ENCODE measurements at regions not wholly inside any gene's neighbourhood (a gene's known extent, or its start where the extent isn't known, plus 50 kb on each side); places are given as distances from the start of the nearest gene placed in this dataset.

DNA sequence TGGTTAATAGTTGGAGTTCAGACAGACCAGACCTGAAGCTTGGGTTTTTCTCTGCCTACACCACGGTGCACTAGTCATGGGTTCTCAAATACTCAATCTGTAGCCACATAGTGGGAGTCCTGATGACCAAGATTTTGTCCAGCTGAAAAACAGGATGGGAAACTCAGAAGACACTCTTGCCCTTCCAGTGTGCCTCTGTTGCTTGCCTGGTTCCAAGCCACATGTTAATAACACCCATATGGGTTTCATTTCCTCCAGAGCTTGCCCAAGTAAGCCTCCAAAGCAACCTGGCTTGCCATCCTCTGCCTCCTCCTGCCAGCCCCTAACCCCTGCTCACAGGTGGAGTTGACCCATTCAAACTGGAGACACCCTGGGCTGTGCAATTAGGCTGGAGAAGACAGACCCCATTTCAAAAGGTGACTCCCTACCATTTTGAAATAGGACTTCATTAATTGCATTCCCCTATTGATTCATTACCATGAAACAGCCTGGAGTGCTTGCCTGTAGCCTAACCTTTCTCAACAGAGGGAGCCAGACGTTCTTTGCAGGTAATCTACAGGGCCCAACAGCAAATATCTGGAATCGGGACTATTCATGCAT is 108.0 kb upstream of the HABP2 start:
- no peak for DNase-seq (ENCODE audit: low spot score)
- no peak overlapping the region for H3K4me2 ChIP-seq (ENCODE audit: insufficient read depth, low read length, poor library complexity, severe bottlenecking)
- no peak overlapping the region for H4K8ac ChIP-seq (ENCODE audit: low read depth, low read length)
- H2AFZ ChIP-seq (ENCODE audit: low read length): no peak overlapping the region
- H3K27ac ChIP-seq (replicated peaks; ENCODE audit: low read length): no peak overlapping the region
- no peak overlapping the region for H3K9ac ChIP-seq (ENCODE audit: low read depth, low read length, poor library complexity)
- H3K79me1 ChIP-seq (ENCODE audit: low read depth, low read length): no peaks in the 10 kb centered on the region
- no peaks in the 10 kb centered on the region for H3K9me3 ChIP-seq (replicated peaks in 1 of 2; ENCODE audit: control insufficient read depth in 2 of 2, insufficient read depth in 1 of 2, low read depth in 1 of 2, low read length in 2 of 2)
- H3K4ac ChIP-seq (ENCODE audit: low read length): no peak overlapping the region
- H3K27me3 ChIP-seq (ENCODE audit: control insufficient read depth in 3 of 3, insufficient read depth in 3 of 3, low read depth in 1 of 3, low read length in 3 of 3): peaks cover 0 to 13% (median 0%) of the 10 kb centered on the region in 3 experiments
- H4K91ac ChIP-seq (ENCODE audit: low read depth, low read length, poor library complexity): no peak overlapping the region
- no peaks in the 10 kb centered on the region for H3K36me3 ChIP-seq (replicated peaks in 1 of 2; ENCODE audit: control insufficient read depth in 2 of 2, insufficient read depth in 2 of 2, low read length in 2 of 2)
- H3K4me3 ChIP-seq (ENCODE audit: low read length in 2 of 2): no peak overlapping the region
- no peak overlapping the region for H2AK5ac ChIP-seq (ENCODE audit: low read depth, low read length)
- no peak overlapping the region for H2BK5ac ChIP-seq (ENCODE audit: low read length)
- H2BK120ac ChIP-seq (ENCODE audit: low read depth, low read length): no peak overlapping the region
- no peak overlapping the region for H3K14ac ChIP-seq (ENCODE audit: low read length)
- no peak overlapping the region for H2BK15ac ChIP-seq (ENCODE audit: low read length)
- H2BK12ac ChIP-seq (ENCODE audit: low read length): no peak overlapping the region
- H3K4me1 ChIP-seq (ENCODE audit: control insufficient read depth in 2 of 2, insufficient read depth in 1 of 2, low read depth in 1 of 2, low read length in 2 of 2): no peaks in the 10 kb centered on the region
- no CpG with 5 or more reads among the region's 3 CpGs for WGBS, 2 donors (ENCODE audit: extremely low coverage in 2 of 2, insufficient read length in 2 of 2, insufficient replicate concordance in 1 of 2)
- H3K23ac ChIP-seq (ENCODE audit: low read depth, low read length, poor library complexity): no peak overlapping the region
- no peak overlapping the region for H3K18ac ChIP-seq (ENCODE audit: low read length)

- Histone ChIP-seq H2BK12ac (ENCODE audit: low read length) (no peak overlapping the region), H2AFZ (ENCODE audit: low read length) (no peak overlapping the region), H3K4me1 (ENCODE audit: control insufficient read depth in 2 of 2, insufficient read depth in 1 of 2, low read depth in 1 of 2, low read length in 2 of 2) (peaks cover 0 to 2% of the 10 kb centered on the region in 2 donors), H3K27ac (replicated peaks; ENCODE audit: low read length) (no peak overlapping the region), H2BK5ac (ENCODE audit: low read length) (no peak overlapping the region), H3K23ac (ENCODE audit: low read depth, low read length, poor library complexity) (no peak overlapping the region), H4K91ac (ENCODE audit: low read depth, low read length, poor library complexity) (no peak overlapping the region), H3K18ac (ENCODE audit: low read length) (no peak overlapping the region), H3K79me1 (ENCODE audit: low read depth, low read length) (no peaks in the 10 kb centered on the region), H3K4me3 (ENCODE audit: low read length in 2 of 2) (no peak overlapping the region), H3K36me3 (replicated peaks in 1 of 2; ENCODE audit: control insufficient read depth in 2 of 2, insufficient read depth in 2 of 2, low read length in 2 of 2) (no peaks in the 10 kb centered on the region), H2AK5ac (ENCODE audit: low read depth, low read length) (no peak overlapping the region), H4K8ac (ENCODE audit: low read depth, low read length) (no peak overlapping the region), H3K4me2 (ENCODE audit: insufficient read depth, low read length, poor library complexity, severe bottlenecking) (no peak overlapping the region), H2BK15ac (ENCODE audit: low read length) (no peak overlapping the region), H3K9ac (ENCODE audit: low read depth, low read length, poor library complexity) (no peak overlapping the region), H2BK120ac (ENCODE audit: low read depth, low read length) (no peak overlapping the region), H3K9me3 (replicated peaks in 1 of 2; ENCODE audit: control insufficient read depth in 2 of 2, insufficient read depth in 1 of 2, low read depth in 1 of 2, low read length in 2 of 2) (no peaks in the 10 kb centered on the region), H3K27me3 (ENCODE audit: control insufficient read depth in 3 of 3, insufficient read depth in 3 of 3, low read depth in 1 of 3, low read length in 3 of 3) (peaks cover 0 to 14% (median 0%) of the 10 kb centered on the region in 3 experiments), H3K14ac (ENCODE audit: low read length) (no peak overlapping the region), H3K4ac (ENCODE audit: low read length) (no peak overlapping the region)
- WGBS, 2 donors (ENCODE audit: extremely low coverage in 2 of 2, insufficient read length in 2 of 2, insufficient replicate concordance in 1 of 2): no CpG with 5 or more reads among the region's 5 CpGs
- DNase-seq (ENCODE audit: low spot score): no peak
Measured at GRCh38 chr10:113445736-113446135, 107.1 kb upstream of the HABP2 start.

GRCh38 chr10:113446739-113447138 is 106.1 kb upstream of the HABP2 start:
- no peak overlapping the region for H3K27ac ChIP-seq (replicated peaks; ENCODE audit: low read length)
- no peak overlapping the region for H3K18ac ChIP-seq (ENCODE audit: low read length)
- no peaks in the 10 kb centered on the region for H3K79me1 ChIP-seq (ENCODE audit: low read depth, low read length)
- H2BK12ac ChIP-seq (ENCODE audit: low read length): no peak overlapping the region
- H3K4me2 ChIP-seq (ENCODE audit: insufficient read depth, low read length, poor library complexity, severe bottlenecking): no peak overlapping the region
- no peak overlapping the region for H4K8ac ChIP-seq (ENCODE audit: low read depth, low read length)
- H3K23ac ChIP-seq (ENCODE audit: low read depth, low read length, poor library complexity): no peak overlapping the region
- H3K4me3 ChIP-seq (ENCODE audit: low read length in 2 of 2): no peak overlapping the region
- H2AFZ ChIP-seq (ENCODE audit: low read length): no peak overlapping the region
- H3K9me3 ChIP-seq (replicated peaks in 1 of 2; ENCODE audit: control insufficient read depth in 2 of 2, insufficient read depth in 1 of 2, low read depth in 1 of 2, low read length in 2 of 2): no peaks in the 10 kb centered on the region
- DNase-seq (ENCODE audit: low spot score): no peak
- no peak overlapping the region for H2BK120ac ChIP-seq (ENCODE audit: low read depth, low read length)
- H3K27me3 ChIP-seq (ENCODE audit: control insufficient read depth in 3 of 3, insufficient read depth in 3 of 3, low read depth in 1 of 3, low read length in 3 of 3): peaks cover 0 to 18% (median 0%) of the 10 kb centered on the region in 3 experiments
- no peak overlapping the region for H2AK5ac ChIP-seq (ENCODE audit: low read depth, low read length)
- no peak overlapping the region for H2BK5ac ChIP-seq (ENCODE audit: low read length)
- no CpG with 5 or more reads among the region's 2 CpGs for WGBS, 2 donors (ENCODE audit: extremely low coverage in 2 of 2, insufficient read length in 2 of 2, insufficient replicate concordance in 1 of 2)
- H3K9ac ChIP-seq (ENCODE audit: low read depth, low read length, poor library complexity): no peak overlapping the region
- no peak overlapping the region for H2BK15ac ChIP-seq (ENCODE audit: low read length)
- no peak overlapping the region for H3K14ac ChIP-seq (ENCODE audit: low read length)
- peaks cover 0 to 4% of the 10 kb centered on the region in 2 donors for H3K4me1 ChIP-seq (ENCODE audit: control insufficient read depth in 2 of 2, insufficient read depth in 1 of 2, low read depth in 1 of 2, low read length in 2 of 2)
- H4K91ac ChIP-seq (ENCODE audit: low read depth, low read length, poor library complexity): no peak overlapping the region
- no peak overlapping the region for H3K4ac ChIP-seq (ENCODE audit: low read length)
- H3K36me3 ChIP-seq (replicated peaks in 1 of 2; ENCODE audit: control insufficient read depth in 2 of 2, insufficient read depth in 2 of 2, low read length in 2 of 2): no peaks in the 10 kb centered on the region

- no peak overlapping the region for H2AFZ ChIP-seq (ENCODE audit: low read length)
- H3K9ac ChIP-seq (ENCODE audit: low read depth, low read length, poor library complexity): no peak overlapping the region
- no peak overlapping the region for H3K14ac ChIP-seq (ENCODE audit: low read length)
- H2BK120ac ChIP-seq (ENCODE audit: low read depth, low read length): no peak overlapping the region
- no peak overlapping the region for H3K4ac ChIP-seq (ENCODE audit: low read length)
- no peak overlapping the region for H3K27ac ChIP-seq (replicated peaks; ENCODE audit: low read length)
- no peaks in the 10 kb centered on the region for H3K36me3 ChIP-seq (replicated peaks in 1 of 2; ENCODE audit: control insufficient read depth in 2 of 2, insufficient read depth in 2 of 2, low read length in 2 of 2)
- peaks cover 0 to 17% (median 0%) of the 10 kb centered on the region in 3 experiments for H3K27me3 ChIP-seq (ENCODE audit: control insufficient read depth in 3 of 3, insufficient read depth in 3 of 3, low read depth in 1 of 3, low read length in 3 of 3)
- H2BK5ac ChIP-seq (ENCODE audit: low read length): no peak overlapping the region
- H3K23ac ChIP-seq (ENCODE audit: low read depth, low read length, poor library complexity): no peak overlapping the region
- no peak overlapping the region for H3K4me3 ChIP-seq (ENCODE audit: low read length in 2 of 2)
- H4K91ac ChIP-seq (ENCODE audit: low read depth, low read length, poor library complexity): no peak overlapping the region
- H3K4me2 ChIP-seq (ENCODE audit: insufficient read depth, low read length, poor library complexity, severe bottlenecking): no peak overlapping the region
- no peaks in the 10 kb centered on the region for H3K9me3 ChIP-seq (replicated peaks in 1 of 2; ENCODE audit: control insufficient read depth in 2 of 2, insufficient read depth in 1 of 2, low read depth in 1 of 2, low read length in 2 of 2)
- no peak overlapping the region for H3K18ac ChIP-seq (ENCODE audit: low read length)
- H4K8ac ChIP-seq (ENCODE audit: low read depth, low read length): no peak overlapping the region
- H3K79me1 ChIP-seq (ENCODE audit: low read depth, low read length): no peaks in the 10 kb centered on the region
- no peak for DNase-seq (ENCODE audit: low spot score)
- peaks cover 0 to 4% of the 10 kb centered on the region in 2 donors for H3K4me1 ChIP-seq (ENCODE audit: control insufficient read depth in 2 of 2, insufficient read depth in 1 of 2, low read depth in 1 of 2, low read length in 2 of 2)
- no CpG with 5 or more reads among the region's 1 CpG for WGBS, 2 donors (ENCODE audit: extremely low coverage in 2 of 2, insufficient read length in 2 of 2, insufficient replicate concordance in 1 of 2)
- no peak overlapping the region for H2AK5ac ChIP-seq (ENCODE audit: low read depth, low read length)
- H2BK12ac ChIP-seq (ENCODE audit: low read length): no peak overlapping the region
- no peak overlapping the region for H2BK15ac ChIP-seq (ENCODE audit: low read length)
Measured at GRCh38 chr10:113447278-113447677, 105.6 kb upstream of the HABP2 start.

Data from neuronal stem cell (in vitro differentiated cells).